Mucosa of gallbladder (tissue), 1 donor: ENCODE measurements at regions not wholly inside any gene's neighbourhood (a gene's known extent, or its start where the extent isn't known, plus 50 kb on each side); places are given as distances from the start of the nearest gene placed in this dataset.
"Not testable (repeated sequence)": the region's sequence is repeated elsewhere in the genome, so short reads cannot be mapped to it uniquely, and the experiment has no call there.

ENCODE experiments used
- DNase-seq: peaks from one replicate; pipeline ENCODE4 v3.0.0-alpha.2; 2020; ENCODE audit warnings: low spot score
- donor health status: DM: no; HTN: no; CAD: no.

- DNase-seq, result no peak
These were observed 127.2 kb downstream of the HS3ST3B1 start for GRCh38 chr17:14427900-14428647.

- DNase-seq, result not testable (repeated sequence)
These were observed 122.3 kb downstream of the HS3ST3B1 start for GRCh38 chr17:14423156-14423555.

- no peak for DNase-seq
These were observed 116.5 kb downstream of the HS3ST3B1 start for GRCh38 chr17:14417336-14417735.

GRCh38 chr17:14409292-14409691, 108.4 kb downstream of the HS3ST3B1 start:
- DNase-seq, result no peak

- no peak for DNase-seq
These were observed 106.7 kb downstream of the HS3ST3B1 start for GRCh38 chr17:14407541-14407940.

- no peak for DNase-seq
These were observed 104.3 kb downstream of the HS3ST3B1 start for GRCh38 chr17:14405189-14405588.
